Esophagus muscularis mucosa (tissue), 3 donors: ENCODE measurements at regions not wholly inside any gene's neighbourhood (a gene's known extent, or its start where the extent isn't known, plus 50 kb on each side); places are given as distances from the start of the nearest gene placed in this dataset.

Source experiments
- EP300 ChIP-seq: sonication (generic); formaldehyde crosslinking; IDR thresholded peaks from one replicate; pipeline ENCODE4 v1.6.1; 2017; ENCODE audit warnings: antibody characterized with exemption
- TF ChIP-seq, protein P1 (sequence below), 3 experiments: fragments of 200-600 bp in 2 of 3; fragments of 450-650 bp in 1 of 3; sonication (generic) in 2 of 3; IDR thresholded peaks; one replicate each; pipeline ENCODE4 v1.5.1; 2017 to 2019; ENCODE audit warnings: antibody characterized with exemption in 3 of 3, mild to moderate bottlenecking in 2 of 3, moderate library complexity in 1 of 3

DNA sequence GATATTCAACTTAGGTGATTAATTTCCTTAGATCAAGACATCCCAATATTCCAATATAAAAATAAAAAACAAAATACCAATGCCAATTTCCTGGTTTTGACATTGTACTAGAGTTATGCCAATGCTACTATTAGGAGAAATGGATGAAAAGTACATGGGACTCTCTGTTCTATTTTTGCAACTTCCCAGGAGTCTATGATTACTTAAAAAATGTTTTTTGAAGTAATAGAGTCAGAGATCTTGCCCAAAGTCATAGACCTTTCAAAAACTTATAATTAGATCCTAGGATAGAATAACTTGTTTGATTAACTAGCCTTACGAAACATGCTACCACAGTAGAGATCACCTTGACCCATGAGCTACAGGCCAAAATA lies 73.6 kb upstream of the MAOA start:
- TF ChIP-seq, protein P1, sequence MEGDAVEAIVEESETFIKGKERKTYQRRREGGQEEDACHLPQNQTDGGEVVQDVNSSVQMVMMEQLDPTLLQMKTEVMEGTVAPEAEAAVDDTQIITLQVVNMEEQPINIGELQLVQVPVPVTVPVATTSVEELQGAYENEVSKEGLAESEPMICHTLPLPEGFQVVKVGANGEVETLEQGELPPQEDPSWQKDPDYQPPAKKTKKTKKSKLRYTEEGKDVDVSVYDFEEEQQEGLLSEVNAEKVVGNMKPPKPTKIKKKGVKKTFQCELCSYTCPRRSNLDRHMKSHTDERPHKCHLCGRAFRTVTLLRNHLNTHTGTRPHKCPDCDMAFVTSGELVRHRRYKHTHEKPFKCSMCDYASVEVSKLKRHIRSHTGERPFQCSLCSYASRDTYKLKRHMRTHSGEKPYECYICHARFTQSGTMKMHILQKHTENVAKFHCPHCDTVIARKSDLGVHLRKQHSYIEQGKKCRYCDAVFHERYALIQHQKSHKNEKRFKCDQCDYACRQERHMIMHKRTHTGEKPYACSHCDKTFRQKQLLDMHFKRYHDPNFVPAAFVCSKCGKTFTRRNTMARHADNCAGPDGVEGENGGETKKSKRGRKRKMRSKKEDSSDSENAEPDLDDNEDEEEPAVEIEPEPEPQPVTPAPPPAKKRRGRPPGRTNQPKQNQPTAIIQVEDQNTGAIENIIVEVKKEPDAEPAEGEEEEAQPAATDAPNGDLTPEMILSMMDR (IDR thresholded peaks at IDR 0.05): no peak
- TF ChIP-seq EP300: no peak
